Hippocampal formation (tissue), 2 donors: ENCODE measurements at regions not wholly inside any gene's neighbourhood (a gene's known extent, or its start where the extent isn't known, plus 50 kb on each side); places are given as distances from the start of the nearest gene placed in this dataset.

ENCODE experiments used
- DNase-seq, 2 donors: peaks; one replicate each; lab custom pipeline; 2025; lab: John Stamatoyannopoulos, UW

DNA sequence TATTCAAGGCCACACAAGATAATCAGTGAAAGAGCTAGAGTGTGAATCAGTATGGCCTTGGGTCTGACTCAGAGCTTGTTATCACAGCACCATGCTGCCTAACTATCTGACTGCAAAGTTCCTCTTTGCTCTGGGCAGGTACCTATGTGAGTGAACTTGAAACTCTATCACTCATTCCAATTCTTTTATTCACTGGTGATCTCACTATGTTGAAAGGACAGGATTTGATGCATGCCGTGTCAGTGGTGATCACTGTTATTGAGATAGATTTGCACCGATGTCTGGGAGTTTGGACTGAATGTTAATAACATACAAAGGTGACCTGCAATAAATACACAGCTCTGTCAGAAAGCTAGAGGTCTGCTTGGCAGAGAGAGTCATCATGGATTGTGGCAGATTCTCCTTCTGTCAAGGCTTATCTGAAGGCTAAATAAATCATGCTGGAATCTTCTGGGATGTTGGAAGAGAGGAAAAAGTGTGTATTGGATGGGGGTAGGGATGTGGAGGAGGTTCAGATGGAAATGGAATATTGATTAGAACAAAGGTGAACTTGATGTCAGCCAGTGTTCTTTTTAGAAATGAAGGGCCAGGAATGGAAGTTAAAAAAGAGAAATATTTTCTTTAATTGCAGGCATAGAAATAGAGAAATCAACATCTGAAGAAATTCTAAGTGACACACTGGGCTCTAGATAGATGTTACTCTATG, 91.8 kb upstream of the TNC start:
- no peak for DNase-seq

DNA sequence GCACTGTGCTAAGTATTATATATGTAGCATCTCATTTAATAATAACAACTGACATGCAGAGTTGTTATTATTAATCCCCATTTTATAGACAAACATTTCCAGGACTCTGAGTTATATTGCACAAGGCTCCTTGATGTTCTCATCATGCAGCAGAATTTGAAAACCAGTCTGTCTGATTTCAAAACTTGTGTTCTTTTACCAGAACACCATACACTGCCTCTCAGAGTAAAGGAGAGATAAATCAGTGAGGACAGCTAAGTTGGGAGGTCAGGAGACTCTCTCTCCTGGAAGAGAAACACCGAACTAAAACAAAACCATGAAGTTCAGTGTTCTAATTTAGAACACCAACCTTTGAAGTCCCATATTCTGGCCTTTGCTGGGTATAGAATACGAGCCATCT, 92.7 kb upstream of the TNC start:
- DNase-seq, result no peak

DNA sequence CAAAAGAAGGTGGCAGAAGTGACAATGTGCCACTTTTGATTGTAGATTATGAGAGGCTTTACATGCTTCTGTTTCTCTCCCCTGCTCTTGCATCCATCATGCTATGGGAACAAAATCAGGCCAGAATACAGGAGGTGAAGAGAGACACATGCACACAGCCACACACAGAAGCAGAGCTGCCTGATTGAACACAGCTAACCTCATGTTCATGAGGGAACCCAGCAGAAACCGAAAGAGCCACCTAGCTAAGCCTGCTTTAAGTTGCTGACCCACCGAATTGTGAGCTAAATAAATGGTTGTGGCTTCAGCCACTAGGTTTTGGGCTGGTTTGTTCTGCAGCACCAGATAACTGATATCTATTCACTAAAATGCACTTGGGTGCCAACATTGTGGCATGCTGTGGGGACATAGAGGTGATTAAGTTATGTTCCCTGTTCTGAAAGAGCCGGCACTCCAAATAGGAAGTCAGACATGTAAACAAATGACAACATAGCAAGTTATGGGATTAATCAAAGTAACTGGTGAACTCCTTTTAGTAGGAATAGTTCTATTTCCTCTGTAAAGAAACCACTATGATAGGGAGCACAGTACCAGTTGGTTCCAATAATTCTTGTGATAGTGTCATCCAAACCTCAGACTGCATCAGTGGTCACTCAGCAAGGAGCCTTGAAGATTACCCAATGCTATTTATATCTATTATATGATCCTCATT, 93.6 kb upstream of the TNC start:
- no peak for DNase-seq

DNA sequence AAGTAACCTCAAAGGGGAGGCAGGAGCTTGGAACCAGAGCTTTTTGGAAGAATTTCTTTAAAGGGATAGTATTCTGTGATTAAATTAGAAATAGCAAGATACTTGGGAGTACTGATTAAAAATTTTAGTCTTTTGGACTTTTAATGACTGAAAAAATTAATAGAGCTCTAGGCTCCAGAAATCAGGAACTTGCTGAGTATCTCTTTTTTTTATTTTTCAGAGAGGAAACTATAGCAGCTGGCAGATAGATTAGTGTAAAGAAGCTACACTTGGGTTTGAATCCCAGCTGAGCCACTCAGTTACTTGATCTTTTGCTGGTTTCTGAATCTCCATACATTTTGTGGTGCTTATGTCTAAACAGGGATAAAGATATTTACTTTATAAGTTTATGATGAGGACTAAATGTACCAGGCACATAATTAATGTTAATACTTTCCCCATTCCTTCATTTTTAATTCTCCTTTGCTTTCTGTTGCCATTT, 94.2 kb upstream of the TNC start:
- DNase-seq, result no peak

DNA sequence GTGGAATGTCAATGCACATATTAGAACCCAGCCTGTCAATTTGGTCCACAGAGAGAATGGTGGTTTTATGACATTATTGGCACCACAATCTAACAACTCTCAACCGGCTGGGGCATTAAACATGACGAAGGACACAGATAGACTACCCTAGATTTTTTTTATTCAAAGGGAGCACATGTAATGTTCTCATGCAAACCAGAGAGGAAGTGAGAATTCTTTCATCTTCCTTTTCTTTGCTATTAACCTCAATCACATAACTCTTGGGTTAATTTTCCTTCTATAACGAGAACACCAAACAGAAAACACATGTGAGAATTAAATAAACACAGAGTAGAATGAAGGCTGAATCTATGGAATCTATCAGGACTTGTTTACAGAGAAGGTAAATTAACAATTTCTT, 94.9 kb upstream of the TNC start:
- no peak for DNase-seq

DNA sequence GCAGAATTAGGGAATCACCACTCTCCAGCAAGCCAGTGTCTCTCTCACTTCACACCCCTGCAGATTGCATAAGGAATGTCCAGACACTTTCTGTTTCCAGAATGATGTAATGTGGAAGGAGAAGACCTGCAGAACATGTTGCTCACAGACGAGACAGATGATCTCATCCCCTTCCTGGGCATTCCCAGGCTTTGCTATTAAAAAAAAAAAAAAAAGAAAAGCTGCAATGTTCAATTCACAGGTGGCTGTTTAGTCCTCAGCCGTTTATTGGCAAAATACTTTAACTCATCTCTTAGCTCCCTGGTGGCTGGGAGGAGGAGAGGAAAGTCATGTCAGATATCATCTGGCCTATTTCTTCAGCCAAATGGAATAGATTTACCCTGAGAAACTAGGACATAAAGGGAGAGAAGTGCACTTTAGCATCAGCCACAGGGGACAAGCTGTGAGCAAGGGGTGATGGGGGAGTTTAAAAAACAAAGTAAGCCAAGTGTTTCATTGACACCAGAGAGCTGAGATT, 95.9 kb upstream of the TNC start:
- DNase-seq, result no peak

DNA sequence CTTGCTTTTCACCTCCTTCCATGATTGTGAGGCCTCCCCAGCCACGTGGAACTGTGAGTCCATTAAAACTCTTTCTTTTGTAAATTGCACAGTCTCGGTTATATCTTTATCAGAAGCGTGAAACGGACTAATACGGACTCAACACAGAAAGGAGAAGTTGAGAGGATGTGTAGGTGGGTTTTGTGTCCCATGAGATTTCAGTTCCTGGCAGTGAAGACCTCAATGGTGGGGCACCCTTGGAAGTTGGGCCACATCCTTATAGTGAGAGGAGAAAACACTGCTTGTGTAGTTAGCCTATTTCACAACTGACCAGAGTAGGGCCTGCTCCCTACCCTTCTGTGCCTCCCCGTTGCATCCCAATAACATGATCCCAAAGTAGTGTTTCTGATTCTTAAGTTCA, 98.9 kb upstream of the TNC start:
- no peak for DNase-seq

DNA sequence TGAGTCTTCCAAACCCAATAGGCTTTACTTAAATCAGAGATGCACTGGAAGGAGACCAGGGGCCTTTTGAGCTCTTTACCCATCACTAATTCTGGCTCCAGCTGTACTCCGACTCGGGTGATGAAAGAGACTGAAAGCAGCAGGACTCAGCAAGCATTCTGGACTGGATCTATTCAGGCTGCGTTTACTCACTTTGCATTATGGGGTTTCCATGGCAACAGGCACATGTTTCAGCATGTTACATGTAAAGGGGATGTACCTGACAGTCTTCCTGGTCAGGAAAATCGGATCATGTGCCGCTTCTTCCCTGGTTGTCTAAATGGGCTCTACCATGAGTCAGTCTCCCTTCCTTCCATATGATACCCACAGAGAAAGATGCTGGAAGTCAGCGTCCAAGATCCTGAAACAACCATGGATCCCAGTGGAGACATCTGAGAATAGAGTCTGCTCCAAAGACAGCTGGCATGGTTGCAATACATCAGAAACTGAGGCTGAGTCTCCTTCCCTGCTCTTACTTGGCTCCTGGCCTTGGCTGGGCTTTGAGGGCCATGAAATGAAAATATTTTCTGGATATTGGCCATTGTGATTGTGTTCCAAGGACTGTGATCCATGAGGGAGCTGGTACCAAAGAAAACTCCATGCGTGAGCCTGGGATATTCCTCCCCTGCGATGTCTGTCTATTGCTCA, 102.5 kb upstream of the TNC start:
- DNase-seq, result no peak

DNA sequence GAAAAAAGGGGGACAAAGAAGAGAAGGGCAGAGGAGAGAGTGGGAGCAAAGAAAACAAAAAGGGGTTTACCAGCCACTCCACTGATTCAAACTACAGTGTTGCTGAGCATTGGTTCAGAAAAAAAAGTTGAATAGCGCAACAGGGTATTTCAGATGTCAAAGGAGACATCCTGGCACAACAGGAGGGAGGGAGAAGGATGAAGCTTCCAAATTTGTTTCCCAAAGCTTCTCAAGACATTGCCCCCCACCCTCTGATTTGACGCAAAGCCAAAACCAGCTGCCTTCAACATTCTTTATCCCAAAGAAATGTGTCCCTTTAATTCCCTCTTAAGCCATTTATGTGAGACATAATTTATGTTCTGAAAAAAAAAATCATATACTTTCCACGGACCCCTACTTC, 105.5 kb upstream of the TNC start:
- DNase-seq, result no peak

DNA sequence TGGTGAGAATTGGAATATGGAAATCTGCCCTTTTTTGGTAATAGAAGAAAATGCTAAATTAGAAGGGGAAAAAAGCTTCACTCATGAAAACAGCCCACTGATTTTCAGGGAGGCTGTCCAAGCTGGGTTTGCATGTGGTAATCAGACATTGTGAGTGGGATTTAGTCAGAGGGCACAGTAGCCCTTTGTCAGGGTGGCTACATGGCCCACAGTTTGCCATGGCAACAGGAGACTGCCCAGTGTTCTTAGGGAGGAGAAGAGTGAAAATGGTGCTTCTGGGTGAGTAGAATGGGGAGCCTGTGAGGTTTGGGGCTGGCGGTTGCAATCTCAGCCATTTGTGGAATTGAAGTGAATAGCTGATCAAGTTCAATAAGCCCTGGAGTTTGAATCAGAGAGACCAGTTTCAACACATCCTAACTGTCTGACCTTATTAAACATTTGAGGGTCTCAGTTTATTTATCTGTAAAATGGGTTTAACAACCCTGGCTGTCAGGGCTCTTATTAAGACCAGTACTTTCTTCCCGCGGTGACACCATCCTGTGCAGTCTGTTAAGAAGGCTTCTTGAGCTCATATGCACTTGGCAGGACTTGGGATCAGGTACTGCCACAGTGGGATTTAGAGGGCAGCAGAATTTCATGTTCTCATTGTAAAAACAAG, 107.6 kb upstream of the TNC start:
- peak; percentile 33 to 66 for DNase-seq

DNA sequence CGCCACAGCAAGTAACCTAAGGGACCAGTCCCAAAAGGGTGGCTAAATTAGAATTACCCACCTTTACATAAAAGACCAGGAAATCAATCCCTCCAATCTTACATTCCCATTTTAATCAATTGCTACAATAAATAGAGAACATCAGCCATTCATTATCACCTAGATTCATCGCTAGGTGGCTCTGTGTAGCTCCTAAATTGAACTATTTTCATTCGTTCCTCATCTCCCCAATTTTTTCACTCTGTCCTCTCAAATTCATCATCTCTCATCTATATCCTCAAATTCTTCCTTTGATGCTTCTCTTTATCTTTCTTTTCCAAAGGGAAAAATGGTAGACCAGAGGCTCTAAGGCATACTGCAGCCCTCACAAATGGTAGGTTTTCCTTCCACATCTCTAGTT, 108.2 kb upstream of the TNC start:
- DNase-seq, result no peak

DNA sequence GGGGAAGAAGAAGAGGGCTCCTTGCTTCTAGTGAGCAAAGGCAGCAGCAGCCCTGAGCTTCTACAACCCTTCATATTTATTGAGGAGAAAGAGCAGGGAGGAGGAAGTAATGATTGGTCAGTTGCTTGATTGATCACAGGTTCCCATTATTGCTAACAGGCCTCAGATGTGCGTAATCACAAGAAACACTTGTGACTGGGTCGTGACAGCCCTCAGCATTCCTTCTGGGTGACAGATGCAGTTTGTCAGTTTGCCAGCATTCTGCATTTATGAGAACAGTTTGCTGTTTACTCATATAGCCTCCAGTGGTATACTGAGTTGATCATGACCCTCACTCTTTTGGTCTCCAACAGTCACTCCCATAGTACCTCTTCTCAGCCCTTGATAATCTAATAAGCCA, 111.5 kb upstream of the TNC start:
- no peak for DNase-seq

DNA sequence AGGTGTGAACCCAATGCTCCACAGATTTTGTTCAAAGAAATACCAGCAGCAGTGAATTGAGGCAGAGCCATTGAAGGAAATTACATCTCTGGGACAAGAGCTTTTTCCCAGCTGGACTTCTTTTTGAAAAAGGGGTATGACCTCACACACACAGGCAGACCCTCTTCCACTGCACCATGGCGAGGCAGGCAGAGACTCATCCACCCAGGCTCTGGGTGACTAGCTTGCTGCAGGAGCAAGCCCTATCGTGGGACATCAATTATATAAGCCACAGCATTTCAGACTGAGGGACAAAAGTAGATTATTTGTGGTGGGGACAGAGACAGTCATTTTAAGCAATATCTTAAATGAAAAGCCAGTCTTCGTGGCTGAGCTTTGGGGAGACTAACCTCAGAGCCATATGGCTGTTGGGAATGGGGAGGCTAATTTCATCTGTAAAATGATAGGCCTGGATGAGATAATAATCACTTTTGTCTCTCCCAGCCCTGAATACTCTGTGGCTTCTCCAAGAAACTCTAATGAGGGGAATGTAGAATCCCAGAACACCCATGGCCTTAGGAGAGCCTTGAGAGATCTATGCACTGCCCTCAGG, 113.1 kb upstream of the TNC start:
- DNase-seq, result no peak

DNA sequence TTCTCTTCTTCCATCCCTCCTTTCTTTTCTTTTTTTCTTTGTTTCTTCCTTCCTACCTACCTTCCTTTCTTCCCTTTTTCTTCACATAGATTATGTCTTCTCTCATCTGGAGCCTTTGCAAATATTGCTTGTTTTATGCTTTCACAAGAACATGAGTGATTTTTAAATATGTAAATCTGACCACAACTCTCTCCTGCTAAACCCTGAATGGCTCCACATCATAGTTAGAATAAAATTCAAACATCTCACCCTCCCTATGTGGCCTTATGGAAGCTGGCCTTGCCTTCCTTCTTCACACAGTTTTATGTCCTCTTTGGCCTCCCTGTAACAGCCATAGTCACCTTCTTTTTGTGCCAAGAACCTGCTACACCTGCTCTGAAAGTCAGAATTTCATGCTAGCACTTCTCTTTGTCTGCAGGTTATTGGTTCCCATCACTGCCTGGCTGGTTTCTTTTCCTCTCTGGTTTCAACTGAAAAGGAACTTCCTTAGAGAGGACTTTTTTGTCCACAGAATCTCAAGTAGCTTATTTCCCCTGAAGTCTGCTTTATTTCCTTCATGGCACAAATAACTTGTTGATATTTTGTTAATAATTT, 114.3 kb upstream of the TNC start:
- DNase-seq, result no peak

DNA sequence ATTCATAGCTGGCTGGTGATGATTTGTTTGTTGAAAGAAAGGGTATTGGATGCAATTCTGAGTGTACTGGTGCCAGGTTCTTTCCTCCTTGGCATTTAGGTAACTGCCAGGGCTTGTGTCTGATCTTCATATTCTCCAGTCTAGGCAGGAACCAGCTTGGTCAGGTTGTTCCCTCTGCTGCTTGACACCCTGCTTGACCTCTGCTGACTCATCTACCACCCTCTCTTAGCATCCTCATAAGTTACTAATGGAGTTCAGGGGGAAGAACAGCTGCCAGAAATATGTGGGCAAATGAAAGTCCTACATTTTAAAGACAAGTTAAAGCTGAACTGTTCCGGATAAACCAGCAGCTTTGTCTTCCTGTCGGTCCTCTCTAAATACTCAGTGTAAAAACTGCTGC, 116.1 kb upstream of the TNC start:
- no peak for DNase-seq

DNA sequence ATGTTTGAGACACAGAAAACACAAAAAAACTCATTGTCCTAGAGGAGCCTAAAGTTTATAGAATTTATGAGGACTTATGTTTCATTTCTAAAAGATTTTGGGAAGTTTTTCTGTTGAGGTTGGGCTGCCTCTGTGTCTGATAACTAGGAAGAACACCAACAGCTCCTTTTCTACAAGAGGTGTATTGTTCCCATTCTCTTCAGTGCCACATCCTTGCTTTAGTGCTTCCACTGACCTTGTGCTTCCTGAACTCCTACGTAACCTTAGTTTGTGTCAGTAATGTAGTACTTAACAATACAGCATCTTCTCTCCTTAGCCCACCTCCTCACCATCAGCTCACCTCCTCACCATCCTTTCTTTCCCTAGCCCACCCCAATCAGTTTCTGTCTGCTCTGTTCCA, 117.3 kb upstream of the TNC start:
- no peak for DNase-seq

DNA sequence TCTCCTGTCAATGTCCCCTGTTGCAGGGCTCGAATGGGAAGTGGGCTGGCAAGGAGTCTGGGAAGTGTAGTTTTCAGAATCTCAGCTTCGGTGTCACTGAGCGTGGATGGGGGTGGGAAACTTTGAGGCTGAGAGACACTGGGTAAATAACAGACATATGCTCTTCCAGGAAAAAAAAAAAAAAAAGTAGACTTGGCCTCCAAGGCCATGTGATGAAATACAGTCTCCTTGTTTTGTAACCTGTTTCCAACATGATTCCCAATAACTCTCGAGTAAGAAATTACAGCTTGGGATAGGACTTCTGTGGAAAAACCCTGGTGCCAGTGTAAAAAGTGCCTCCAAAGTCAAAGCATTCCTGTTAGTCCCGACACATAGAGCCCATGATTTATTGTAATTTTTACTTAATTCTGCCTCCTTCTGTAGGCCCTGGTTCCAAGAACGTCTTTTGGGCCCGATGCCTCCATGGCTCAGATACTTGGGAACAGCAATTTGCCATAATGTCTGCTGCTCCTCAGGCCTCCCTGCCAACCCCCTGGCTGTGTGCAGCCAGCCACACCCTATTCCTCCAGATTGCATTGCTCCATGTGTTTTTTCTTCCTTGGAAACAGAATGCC, 119.5 kb upstream of the TNC start:
- DNase-seq, result no peak

DNA sequence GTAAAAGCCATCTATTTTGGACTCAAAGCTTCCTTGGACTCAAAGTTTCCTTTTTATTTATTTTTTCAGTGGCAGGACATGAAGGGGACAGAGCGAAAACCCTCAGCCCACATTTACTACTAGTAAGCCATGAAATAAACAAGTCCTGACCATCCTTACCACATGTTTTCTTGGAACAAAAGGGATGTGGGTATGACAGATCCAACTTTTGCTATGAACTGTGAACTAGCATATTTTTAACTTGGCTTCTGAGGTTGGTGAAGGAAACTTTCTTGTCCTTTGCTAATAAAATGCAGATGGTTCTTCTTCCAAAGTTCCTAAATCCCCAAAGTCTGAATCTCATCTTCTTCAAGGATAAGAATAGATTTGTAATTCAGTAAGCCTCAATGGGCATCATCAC, 122.7 kb upstream of the TNC start:
- DNase-seq, result no peak

DNA sequence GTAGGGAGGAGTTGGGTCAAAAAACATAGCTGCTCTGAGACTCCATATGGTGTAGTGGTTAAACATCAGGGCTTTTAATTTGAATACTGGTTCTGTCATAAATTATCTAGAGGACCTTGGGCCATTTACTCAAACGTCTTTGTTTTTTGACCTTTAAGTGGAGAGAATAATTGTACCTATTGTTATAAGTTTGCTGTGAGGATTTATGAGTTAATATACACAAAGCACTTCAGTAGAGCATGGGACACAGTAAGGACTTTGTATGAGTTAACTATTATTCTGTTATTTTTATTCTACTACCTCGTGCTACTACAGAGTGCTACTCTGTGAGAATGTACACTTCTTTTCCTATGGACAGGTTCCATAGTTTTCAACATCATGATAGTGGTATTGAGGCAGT, 123.7 kb upstream of the TNC start:
- no peak for DNase-seq

DNA sequence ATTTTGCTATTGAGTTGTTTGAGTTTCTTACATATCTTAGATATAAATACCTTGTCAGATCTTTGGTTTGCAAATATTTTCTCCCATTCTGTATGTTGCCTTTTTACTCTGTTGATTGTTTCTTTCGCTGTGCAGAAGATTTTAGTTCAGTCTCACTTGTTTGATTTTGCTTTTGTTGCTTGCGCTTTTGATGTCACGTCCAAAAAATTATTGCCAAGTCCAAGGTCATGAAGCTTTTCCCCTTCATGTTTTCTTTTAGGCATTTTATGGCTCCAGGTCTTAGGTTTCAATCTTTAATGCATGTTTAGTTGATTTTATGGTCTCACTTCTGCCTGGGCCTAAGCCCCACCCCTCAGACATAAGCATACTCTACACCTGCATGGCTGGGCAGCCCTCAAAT, 131.5 kb upstream of the TNC start:
- no peak for DNase-seq

DNA sequence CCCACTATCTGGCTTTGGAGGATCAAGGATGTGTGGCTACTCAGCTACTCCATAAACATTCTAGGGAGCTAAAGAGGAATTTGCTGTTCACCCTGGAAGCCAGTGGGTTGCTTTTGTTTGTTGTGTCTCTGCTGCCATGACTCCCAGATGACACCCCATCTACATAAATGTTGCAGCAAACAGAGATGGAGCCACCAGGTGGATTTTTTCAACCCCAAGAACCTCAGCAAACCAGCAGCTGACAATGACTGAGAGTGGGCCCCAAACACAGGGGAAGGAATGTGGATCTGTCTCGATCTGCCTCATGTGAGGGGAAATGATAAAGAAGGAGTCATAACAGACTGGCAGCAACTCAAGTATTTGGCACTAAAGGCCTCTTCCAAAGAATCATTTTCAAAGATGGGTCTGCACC, 132.7 kb upstream of the TNC start:
- no peak for DNase-seq
